HG02885 (cell line): ENCODE measurements at regions not wholly inside any gene's neighbourhood (a gene's known extent, or its start where the extent isn't known, plus 50 kb on each side); places are given as distances from the start of the nearest gene placed in this dataset.
"Not testable (repeated sequence)": the region's sequence is repeated elsewhere in the genome, so short reads cannot be mapped to it uniquely, and the experiment has no call there.

Experiments
- ATAC-seq: cut with Tn5 transposase; IDR thresholded peaks from one replicate; pipeline ENCODE4 v1.9.1; 2021; ENCODE audit warnings: mild to moderate bottlenecking; ENCODE audit not compliant: unreplicated experiment, poor library complexity

DNA sequence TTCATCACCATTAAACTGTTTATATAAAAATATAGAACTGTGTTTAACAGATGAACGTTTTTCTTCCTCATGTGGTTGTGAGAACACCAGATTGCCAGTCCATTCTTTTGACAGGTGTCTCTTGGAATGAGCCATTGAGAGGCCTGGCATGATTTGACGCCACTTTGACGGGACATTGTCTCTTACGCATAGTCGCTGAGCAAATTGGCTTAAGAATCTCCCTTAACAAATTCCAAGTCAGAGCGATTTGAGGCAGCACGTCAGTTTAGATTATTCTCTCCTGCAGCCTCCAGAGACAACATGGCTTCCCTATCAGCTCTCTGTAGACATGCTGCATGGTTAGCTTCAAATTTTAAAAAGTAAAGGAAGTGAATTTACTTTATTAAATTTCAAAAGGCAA lies 510.7 kb upstream of the ACO1 start:
- no peak for ATAC-seq

DNA sequence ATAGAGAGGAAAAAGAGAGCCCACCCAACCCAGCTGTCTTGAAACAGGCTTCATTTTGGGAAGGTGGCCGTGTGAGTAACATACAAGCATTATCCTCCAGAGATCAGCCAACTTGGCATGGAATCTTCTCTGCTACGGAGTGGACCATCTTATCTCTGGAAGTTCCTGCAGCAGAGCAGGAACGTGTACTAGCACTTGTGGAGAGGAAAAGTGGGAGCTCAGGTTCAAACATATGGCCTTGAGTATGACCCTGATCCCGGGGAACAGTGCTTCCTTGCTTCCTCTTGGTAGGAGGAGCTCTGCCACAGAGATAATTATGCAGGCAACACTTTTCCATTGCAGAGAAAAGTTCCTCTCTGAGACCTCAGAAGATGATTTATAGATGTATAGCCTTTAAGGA lies 490.4 kb upstream of the ACO1 start:
- no peak for ATAC-seq

DNA sequence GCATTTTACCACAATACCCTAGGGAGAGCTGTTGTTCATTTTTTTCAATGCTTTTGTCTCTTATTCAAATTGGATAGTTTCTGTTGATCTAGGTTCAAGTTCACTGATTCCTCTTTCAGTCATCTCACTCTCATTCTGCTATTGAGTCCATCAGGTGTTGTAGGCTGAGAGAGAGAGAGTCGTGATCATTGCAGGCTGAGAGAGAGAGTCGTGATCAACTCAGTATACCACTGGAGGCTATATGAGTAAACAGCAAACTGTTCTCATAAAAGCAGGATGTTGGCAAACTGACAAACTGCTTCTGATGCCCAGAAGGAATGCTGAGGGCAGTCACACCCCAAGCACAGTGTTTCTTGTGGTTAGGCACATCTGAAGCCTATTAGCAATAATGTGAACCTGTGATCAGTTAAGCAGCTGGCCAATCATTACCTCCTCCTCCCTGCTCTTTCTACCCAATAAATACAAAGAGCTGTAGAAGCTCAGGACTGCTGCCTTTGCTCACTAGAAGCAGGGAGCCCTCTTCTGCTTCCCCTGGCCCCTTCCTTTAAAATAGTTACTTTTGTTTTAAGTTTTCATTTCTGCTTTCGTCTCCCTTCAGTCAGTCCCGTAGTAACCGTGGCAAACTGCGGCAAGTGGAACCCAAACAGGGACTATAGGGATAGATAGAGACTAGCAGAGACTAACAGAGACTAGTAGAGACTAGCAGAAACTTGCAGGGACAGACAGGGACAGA lies 476.1 kb upstream of the ACO1 start:
- ATAC-seq: peak; percentile 86

DNA sequence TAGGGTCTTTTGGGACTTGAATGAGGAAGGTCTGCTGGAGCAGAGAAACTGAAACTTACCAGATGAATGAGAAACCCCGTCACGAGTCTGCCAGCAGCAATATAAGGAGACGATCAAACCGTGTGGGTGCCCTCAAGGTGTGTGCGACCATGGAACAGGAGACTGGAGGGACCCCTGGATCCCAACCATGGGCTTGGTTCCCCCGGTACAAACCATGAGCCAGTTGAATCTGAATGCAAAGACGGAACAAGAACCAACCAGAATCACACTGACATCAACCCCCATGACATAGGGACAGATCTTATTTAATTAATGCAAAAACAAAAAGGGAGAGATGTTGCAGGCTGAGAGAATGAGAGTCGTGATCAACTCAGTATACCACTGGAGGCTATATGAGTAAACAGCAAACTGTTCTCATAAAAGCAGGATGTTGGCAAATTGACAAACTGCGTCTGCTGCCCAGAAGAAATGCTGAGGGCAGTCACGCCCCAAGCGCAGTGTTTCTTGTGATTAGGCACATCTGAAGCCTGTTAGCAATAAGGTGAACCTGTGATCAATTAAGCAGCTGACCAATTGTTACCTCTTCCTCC lies 475.5 kb upstream of the ACO1 start:
- ATAC-seq: peak; percentile 44

DNA sequence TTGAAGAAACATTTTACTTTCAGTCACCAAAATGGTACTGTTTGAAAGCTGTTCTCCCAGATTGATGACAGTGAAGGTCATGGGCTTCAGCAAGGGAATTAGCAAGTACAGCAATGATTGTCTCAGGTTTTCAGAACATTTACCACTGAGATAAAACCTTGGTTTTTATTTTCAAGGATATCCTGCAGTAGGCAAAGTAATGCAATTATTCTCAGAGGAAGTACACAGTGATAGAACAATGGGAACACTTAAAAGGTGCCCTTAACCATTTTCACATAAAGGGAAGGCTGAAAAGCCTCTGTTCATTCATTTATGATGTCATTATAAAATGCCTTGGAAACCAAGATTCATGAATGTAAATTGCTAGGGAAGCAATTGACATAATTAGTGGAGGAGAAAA lies 471.8 kb upstream of the ACO1 start:
- ATAC-seq: no peak

DNA sequence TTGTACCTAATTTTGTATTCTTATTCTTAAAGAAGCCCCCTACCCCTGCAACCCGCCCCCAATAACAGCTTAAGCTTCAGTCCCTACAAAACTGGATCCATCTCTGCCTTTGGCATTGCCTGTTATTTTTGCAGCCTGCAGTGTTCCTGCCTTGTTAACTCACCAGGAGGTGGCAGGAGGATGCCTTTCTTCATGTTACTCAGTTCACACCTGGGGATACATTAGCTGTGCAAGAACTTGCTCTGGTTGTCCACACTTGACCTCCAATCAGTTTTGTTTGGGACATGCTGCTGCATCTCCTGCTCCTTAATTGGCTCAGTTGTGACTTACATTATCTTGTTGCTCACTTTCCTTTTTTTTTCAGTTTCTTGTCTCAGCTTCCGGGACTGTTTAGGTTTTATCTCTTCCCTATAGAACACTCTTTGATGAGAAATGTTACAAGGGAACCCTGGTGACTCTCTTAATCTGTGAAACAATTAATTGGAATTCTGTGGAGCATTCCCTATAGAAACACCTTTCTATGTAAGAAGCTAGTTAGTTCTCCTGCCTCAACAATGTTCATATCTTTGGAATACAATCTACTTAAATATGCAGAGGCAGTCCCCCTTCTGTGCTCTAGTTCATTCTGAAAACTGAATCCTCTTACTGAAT lies 467.7 kb upstream of the ACO1 start:
- no peak for ATAC-seq

DNA sequence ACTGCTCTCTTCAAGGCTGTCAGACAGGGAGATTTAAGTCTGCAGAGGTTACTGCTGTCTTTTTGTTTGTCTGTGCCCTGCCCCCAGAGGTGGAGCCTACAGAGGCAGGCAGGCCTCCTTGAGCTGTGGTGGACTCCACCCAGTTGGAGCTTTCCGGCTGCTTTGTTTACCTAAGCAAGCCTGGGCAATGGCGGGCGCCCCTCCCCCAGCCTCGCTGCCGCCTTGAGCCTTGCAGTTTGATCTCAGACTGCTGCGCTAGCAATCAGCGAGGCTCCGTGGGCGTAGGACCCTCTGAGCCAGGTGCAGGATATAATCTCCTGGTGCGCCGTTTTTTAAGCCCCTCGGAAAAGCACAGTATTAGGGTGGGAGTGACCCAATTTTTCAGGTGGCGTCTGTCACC lies 446.7 kb upstream of the ACO1 start:
- not testable (repeated sequence) for ATAC-seq

DNA sequence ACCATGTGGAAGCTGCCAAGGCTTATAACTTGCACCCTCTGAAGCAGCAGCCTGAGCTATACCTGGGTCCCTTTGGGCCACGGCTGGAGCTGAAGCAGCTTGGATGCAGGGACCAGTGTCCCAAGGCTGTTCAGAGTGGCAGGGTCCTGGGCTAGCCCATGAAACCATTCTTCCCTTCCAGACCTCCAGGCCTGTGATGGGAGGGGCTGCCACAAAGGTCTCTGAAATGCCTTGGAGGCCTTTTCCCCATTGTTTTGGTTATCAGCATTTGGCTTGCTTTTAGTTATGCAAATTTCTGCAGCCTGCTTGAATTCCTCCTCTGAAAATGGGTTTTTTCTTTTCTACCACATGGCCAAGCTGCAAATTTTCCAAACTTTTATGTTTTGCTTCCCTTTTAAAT lies 433.7 kb upstream of the ACO1 start:
- no peak for ATAC-seq

DNA sequence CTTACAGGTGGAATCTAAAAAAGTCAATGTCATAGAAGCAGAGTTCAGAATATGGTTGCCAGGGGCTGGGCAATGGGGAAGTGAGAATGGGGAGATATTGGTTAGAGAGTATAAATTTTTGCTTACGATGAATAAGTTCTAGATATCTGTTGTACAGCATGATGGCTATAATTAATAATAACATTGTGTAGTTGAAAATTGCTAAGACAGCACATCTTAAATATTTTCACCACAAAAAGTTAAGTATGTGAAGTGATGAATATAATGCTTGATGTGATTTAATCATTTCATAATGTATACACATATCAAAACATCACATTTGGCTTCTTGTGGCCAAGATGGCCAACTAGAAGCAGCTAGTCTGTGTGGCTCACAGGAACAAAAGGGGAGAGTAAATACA lies 425.9 kb upstream of the ACO1 start:
- no peak for ATAC-seq

DNA sequence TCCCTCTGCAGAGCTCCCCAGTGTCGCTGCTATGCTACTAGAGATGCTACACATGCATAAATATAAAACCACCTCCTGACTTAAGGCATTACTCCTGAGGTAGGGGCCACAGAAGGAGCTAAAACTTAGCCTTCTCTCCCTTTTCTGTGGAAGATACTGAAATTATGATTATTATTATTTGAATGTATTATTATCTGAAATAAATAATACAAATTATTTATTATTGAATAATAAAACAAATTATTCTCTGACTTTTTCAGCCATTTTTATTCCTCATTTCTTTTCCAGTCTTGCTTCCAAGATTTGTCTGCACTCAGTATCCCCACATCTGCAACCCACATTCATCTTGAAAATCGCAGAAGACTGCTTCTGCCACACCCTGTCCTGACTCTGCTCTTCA lies 414.9 kb upstream of the ACO1 start:
- ATAC-seq: no peak

DNA sequence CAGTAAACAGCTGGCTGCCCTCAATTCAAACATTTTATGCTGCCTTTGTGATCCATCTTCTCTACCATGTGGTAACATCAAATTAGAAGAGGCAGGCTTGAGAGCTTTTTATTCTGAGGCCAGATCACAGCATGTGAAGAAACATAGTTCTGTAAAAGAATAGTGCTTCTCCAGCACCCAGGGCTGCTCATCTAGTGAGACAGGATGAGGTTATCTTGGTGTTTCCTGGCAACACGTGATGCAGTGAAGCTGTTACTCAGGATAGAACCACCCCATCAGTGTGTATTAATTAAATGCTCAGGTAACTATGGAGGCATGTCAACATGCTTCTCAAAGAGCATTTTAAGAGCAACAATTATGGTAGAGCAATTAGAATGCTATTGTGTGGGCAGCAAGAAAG lies 400.5 kb upstream of the ACO1 start:
- ATAC-seq: no peak

DNA sequence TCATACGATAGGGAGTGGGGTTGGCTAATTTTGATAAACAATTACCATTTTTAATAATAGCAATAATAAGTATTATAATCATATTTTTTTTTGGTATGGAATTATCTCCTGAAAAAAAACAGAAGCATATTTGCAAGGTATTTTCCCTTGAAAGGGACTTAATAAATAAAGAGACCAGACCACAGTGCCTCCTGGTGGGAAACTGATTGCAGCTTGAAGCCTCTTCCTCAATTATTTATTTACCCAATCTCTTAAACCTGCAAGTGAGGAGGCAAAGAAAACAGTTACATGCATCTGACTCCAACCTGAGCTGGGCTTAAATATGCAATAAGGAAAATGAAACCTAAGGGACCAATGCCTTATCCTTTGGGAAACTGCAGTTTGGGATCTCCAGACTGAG lies 388.1 kb upstream of the ACO1 start:
- no peak for ATAC-seq

DNA sequence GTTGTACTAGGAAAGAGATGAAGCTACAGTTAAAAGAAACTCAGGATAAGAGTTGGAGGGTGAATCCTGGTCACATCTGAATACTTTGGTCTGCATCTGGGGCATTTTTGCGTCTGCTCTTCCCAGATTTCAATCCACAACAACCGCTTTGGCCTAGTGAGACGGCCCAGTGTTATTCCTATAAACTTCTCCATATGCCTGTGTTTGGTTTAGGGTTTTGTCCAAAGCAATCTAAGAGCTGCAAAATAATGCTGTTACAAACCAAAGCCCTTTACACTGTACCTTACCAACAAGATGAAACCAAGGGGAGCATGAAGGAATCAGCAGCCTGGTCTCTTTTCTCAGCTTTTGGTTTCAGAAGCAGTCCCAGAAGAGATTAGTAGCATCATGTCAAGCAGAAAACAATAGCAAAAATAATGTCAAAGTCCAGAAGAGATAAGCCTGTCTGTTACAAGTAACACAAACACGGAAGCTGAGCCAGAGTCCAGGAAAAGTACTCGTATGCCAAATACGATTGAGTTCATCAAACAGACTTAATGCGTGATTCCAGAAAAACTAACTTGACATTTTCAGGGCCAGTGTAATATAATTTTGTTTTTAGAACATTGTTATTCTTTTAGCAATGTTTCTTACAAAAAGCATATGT lies 379.9 kb upstream of the ACO1 start:
- ATAC-seq: no peak

DNA sequence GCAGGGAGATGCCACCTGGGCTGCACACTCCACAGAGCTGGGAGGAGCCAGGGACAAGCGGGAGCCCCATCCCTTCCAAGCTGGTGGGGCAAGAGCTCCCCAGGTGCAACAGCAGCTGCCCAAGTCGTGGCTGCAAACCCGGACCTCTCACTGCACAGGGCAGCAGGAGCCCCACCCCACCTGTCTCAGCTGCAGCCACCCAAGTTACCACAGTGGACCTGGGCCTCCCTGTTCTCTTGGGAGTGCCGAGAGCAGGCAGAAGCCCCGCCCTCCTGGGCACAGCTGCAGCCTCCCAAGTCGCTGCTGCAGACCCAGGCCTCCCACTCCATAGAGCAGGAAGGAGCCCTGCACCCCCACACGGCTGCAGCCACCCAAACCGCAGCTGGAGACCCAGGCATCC lies 374.1 kb upstream of the ACO1 start:
- ATAC-seq: no peak

DNA sequence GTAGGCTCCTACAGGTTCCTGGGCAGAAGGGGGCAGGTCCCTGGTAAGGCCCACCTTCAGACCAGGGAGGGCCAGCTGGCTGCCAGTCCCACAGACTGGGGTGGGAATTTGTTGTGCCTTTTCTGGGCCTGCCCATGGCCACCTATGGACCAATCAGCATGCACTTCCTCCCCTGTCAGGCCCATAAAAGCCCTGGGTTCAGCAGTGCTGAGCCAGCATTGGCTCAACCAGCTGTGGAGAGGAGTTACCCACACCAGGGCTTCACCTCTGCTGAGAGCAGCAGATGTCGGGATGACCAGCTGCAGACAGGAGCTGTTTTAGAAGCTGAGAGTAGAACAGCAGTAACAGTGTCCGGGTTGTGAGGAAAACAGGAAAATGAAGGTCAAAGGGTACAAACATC lies 373.4 kb upstream of the ACO1 start:
- no peak for ATAC-seq

DNA sequence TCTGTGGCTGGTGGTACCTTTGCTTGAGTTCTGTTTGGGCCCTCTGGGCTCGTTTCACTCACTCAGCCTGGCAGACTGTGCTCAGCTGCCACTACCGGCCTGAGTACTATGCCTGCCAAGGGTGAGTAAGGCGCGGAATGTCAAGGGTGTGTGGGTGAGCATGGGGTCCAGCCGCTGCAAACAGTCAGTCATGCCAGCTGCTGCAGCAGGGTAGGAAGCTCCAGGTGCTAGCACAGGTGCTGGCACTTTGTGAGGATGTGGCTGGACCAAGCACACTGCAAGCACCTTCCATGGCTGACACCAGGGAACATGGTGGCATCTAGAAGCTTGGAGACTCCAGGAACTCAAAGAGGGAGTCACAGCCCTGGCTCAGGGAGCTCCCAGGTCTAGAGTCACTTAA lies 368.6 kb upstream of the ACO1 start:
- ATAC-seq: no peak

DNA sequence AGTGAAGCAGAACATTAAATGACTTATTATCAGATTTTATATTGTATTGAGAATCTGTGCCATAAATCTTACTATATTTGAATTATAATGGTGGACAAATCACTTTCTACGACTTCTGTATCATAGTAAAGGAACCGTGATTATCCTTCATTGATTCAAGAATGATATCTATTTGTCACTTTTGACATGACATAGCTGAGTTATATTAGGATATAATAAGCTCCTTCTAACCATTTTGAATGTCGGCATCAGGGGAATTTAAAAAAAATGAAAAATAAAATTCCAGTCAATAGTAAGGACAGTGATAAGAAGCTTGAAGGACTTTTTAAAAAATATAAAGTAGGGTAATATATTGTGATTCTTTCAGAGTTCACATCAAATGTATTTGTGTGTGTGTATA lies 338.9 kb upstream of the ACO1 start:
- ATAC-seq: no peak

DNA sequence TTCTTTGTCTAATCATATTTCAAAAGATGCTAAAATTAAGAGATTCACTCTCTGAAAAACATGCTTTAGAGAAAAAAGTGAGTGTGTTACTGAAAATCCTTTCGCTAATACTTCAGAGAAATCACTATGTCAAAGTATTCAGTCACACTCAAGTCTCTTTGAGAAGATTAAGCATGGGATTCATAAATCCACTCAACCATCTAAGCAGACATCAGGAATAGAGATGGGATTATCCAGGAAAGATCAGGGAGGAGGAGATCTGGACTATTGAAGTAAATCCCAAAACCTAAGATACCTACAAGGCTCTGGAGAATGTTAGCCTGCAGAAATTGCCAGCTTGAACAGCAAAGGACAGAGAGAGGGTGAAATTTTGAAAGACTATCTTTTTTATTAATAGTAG lies 317.2 kb upstream of the ACO1 start:
- ATAC-seq: no peak

DNA sequence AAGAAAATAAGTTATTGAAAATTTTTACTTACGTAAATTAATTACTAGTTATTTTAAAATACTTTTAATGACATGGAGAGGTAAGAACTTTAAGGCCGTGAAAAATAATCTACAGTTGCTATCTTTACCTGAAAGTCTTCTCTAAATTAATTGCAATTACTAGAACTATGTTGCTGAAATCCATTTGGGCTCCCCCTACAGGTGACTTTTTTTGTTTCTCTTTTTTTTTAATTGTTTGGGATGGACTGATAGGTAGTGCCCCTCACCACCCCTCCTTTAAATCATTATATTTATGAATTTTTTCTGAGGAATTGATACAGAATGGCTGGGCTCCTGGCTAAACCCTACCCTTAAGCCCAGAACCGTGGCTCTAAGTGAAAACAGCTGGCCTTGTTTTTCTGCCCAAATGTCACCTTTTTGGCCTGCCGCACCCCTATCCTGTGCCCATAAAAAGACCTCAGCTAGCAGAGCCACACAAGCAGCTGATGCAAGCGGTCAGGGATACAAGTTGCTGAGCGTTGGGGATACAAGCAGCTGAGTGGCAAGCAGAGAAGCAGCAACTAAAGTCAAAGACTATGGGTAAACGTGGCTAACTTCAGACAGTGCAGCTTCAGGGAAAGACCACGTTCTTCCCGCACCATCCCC lies 315.2 kb upstream of the ACO1 start:
- peak; percentile 67 for ATAC-seq

DNA sequence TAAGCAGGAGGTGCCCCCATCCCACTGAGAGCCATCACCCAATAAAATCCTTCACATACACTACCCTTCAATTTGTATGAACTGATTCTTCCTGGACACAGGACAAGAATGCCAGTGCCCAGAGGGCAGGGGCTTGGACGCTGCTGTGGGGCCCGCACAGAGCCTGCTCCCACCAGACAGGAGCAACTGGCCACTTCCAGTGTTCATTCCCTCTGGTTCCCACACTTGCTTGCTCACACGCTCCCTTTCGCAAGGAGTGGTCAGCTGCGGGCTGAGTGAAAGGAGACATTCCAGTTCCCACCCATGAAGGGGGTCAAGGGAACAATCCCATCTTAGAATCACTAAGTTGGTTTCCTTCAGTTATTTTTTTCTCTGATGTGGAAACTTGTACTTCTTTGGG lies 314.5 kb upstream of the ACO1 start:
- no peak for ATAC-seq

DNA sequence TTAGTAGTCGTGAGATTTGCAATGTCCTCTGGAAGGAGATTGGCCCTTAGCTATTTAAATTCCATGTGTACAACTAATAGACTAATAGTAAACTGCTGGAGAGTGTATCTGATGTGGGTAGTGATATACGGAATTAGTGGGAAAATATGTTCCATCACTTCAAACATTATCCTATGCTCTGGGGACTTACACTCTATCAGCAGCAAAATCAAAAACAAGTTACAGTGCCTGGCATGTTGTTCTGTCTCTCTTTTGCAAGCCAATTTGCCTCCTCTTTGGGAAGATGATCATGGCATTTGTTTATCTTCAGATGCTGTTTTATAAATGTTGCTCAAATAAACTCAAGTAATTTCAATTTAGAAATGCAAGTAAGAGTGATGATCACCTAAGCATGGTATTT lies 311.9 kb upstream of the ACO1 start:
- no peak for ATAC-seq
